OCI-LY1 (cell line): ENCODE measurements at regions not wholly inside any gene's neighbourhood (a gene's known extent, or its start where the extent isn't known, plus 50 kb on each side); places are given as distances from the start of the nearest gene placed in this dataset.

Experiments used
- EZH2 ChIP-seq: fragments of 200-600 bp; sonication (generic), shearing (Covaris generic); IDR thresholded peaks from 2 replicates; pipeline ENCODE4 v1.8.0; 2017; ENCODE audit warnings: borderline replicate concordance, mixed run types, mild to moderate bottlenecking, antibody characterized with exemption, low read length, moderate library complexity, mixed read lengths
- TF ChIP-seq, protein P1 (sequence below): fragments of 200-600 bp; sonication (generic), shearing (Covaris generic); IDR thresholded peaks from 2 replicates; pipeline ENCODE4 v1.5.1; 2017; ENCODE audit warnings: mild to moderate bottlenecking, antibody characterized with exemption, low read length, moderate library complexity, mixed read lengths

DNA sequence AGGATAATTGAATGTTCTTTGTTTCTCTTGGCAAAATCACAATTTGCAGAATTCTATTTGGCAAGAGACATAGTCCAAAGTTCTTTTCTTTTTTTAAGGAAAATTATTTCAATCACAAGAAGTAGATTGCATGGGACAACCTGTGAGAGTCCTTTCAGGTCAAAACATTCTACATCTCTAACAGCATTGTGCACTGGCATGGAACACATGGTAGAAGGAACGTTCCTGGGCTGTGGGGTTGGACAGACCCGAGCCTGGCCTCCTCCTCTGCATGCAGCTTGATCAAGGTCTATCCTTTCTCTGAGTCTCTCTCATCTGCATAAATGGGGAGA is 88.6 kb upstream of the CPSF6 start:
- TF ChIP-seq, protein P1, sequence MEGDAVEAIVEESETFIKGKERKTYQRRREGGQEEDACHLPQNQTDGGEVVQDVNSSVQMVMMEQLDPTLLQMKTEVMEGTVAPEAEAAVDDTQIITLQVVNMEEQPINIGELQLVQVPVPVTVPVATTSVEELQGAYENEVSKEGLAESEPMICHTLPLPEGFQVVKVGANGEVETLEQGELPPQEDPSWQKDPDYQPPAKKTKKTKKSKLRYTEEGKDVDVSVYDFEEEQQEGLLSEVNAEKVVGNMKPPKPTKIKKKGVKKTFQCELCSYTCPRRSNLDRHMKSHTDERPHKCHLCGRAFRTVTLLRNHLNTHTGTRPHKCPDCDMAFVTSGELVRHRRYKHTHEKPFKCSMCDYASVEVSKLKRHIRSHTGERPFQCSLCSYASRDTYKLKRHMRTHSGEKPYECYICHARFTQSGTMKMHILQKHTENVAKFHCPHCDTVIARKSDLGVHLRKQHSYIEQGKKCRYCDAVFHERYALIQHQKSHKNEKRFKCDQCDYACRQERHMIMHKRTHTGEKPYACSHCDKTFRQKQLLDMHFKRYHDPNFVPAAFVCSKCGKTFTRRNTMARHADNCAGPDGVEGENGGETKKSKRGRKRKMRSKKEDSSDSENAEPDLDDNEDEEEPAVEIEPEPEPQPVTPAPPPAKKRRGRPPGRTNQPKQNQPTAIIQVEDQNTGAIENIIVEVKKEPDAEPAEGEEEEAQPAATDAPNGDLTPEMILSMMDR, result no peak
- TF ChIP-seq EZH2, result no peak
